ENCODE measurements at regions not wholly inside any gene's neighbourhood (a gene's known extent, or its start where the extent isn't known, plus 50 kb on each side); places are given as distances from the start of the nearest gene placed in this dataset.

DNA sequence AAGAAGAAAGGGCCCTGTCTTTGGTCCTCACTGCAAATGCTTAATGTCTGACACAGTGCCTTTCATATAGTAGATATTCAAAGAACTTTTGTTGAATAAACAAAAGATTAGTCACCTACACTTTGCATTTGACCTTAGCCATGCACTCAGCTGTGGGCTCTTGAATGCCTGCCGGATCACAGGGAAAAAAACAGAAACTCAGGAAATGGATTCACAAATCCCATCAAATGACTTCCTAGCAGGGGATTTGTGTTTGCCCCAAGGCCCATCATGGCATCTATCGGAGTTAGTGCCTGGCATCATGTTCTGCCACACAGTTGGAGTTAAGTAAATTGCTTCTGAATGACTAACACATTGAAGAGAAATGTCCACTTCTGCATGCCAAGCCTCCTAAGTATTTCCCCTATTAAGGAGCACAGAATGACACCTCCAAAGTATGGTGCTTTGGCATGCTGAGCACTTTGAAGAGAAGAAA lies 72.3 kb upstream of the DST start:
- no peak for DNase-seq (ENCODE audit: low read depth)

DNA sequence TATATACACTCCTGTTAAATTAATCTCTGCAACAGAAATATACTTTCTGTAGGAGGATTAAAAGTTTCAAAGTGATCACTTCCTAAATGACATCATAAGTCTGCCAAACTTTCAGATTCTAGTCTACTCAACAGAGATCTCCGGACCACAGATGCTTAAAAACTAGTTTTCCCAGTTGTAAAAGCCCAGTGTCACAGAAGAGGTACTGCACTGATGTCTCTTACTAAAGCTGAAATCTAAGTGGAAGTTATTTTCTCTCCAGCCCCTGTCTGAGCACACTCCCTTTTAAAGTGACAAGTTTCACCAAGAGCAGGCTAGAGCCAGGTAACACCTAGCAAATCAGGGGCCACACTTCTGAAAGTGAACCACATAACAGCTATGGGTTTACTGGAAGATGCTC lies 71.6 kb upstream of the DST start:
- DNase-seq (ENCODE audit: low read depth) = no peak

DNA sequence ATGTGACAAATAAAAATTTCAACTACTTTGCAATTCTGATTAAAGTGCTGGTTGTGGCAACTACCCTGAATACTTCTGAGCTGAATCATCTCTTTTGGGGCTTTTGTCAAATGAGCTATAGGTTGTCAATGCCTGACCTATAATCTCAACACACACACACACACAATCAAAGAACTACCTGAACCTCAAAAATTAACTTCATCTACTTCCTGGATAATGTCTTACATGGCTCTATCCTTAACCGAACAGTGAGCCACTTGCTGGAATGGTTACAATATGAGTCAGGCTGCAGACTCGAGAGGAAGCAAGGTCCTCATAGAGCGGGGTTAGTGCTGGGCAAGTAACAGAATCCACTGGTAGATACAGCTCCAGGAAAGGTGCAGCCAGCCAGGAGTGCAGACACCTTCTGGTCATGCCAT lies 70.6 kb upstream of the DST start:
- DNase-seq (ENCODE audit: low read depth) = no peak

DNA sequence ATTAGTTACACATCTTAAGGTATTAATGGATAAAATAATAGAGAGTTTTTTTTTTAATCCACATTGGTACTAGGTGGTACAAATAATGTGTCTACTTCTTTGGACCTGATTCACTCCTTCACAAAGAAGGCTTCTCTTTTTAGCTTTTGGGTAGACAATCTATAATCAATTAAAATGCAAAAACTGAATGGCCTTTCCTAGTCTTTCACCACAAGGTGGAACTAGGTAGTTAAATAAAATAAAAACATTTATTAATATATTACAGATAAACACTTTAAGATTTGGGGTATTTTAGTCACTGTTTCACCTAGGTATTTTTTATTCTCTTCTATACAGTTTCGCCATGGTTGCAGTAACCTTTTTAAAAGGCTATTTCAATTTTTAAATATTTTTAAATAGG lies 68.3 kb upstream of the DST start:
- DNase-seq (ENCODE audit: low read depth) = no peak

DNA sequence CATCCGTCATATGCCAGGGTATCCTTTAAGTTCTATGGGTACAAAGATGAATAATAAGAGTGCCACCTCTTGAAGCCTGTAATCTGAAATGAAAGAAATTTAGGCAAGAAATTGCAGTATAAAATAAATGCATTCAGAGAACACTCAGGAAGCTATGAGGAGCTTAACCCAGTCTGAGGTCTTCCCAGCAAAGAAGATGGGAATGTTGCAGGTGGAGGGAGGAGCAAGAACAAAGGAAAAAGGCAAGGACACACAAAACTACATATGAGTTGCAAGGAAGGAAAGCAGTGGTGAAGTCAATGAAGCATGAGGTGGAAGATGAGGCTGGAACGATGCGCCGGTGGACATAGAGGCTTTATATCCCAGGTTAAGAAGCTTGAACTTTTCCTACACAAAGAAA lies 67.0 kb upstream of the DST start:
- DNase-seq (ENCODE audit: low read depth) = no peak

DNA sequence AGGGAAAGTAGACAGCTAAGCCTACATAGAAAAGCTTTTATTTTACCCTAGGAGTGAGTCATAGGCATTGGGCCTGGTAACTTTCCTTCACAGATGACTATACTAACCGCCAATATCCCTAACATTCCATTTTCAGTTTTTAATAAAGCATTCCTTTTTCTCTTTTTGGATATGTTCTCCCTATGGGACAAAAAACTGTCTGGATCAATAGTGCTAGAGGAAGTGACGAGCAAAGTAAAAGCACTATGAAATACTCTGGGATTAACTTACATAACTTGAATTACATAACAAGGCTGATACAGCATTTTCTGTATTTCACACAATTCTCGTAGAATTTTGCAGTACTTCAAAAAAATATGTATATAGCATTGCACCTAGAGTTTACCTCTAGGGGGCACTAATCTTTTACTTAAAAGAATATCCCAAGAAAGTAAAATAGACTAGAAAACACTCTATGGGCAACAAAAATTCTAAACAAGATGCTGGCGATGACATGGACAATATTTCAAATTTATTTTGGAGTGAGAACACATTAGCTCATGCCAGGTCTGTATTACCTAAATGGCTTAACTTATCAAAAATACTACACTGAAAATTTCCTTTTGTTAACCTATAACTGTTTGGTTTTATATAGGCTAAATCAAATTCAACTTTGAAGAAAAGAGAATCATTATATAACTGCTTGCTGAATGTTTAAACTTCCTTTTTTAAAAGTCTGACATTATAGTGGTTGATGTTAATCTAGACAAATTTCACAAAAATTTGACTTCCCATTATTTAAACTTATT lies 66.3 kb upstream of the DST start:
- DNase-seq (ENCODE audit: low read depth) = no peak

DNA sequence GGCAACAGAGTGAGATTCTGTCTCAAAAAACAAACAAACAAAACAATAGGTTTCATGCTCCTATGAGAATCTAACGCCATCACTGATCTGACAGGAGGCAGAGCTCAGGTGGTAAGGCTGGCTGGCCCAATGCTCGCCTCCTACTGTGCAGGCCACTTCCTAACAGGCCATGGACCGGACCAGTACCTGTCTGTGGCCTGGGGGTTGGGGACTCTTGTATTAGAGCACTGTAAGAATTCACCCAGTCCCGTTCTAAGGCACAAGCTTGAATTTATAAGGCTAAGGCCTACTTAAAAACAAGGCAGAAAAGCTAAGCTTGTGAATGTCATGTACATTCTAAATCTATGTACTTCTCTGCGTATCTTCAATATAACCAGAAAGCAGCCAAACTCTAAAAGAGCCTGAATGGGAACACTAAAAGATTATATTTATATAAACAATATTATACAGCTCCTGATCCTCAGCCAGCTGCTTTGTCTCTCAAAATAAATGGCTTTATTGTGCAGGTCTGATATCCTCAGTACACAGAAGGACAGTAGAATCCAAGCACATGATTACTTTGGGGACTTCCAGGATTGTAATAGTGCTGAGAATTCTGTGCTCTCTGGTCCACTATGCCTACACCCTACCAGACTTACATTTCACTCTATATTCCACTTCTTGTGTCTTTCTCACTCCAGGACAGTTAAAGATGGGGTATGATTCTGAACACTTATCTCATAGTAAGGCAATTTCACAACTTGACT lies 64.5 kb upstream of the DST start:
- DNase-seq (ENCODE audit: low read depth) = no peak

DNA sequence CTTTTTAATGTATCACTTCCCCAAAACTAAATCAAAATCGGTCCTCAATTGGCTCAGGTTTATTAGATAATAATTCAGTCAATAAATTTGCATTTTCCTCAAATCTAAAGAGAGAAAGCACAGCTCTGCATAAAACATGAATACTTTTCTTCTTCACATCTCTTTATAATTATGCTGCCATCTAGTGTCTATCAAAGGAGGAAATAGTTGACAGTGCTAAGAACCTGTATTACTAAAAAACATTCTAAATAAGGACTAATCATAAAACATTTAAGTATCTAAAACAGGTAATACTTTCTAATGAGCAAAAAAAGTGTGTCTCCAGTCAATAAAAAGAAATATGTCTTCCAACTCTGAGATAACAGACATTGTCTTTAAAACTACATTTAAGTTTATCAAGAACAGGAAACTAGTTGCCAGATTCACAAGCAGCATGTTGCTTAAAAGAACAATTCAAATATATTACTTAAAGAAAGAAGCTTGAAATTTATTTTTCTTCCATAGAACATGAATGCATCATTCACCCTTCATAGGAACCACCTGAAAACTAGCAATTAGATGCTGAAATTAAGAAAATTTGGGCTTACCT lies 56.5 kb upstream of the DST start:
- DNase-seq (ENCODE audit: low read depth) = no peak

DNA sequence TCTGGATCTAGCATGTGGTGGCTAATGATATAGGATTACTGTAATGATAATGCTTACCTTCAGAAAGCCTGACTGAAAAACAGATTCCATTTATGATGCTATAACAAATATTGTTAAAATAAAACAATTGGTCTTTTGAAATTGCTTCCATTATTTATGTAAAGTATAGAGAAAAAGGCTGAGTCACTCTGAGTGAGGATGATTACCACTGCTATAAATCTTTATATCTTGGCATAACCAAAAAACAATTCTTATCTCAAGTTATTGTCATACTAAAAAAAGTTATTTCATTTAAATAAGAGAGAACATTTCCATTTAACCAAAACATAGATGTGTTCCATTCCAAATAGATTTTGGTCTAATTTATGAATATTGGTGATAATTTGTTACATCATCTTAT lies 53.0 kb upstream of the DST start:
- DNase-seq (ENCODE audit: low read depth) = no peak

DNA sequence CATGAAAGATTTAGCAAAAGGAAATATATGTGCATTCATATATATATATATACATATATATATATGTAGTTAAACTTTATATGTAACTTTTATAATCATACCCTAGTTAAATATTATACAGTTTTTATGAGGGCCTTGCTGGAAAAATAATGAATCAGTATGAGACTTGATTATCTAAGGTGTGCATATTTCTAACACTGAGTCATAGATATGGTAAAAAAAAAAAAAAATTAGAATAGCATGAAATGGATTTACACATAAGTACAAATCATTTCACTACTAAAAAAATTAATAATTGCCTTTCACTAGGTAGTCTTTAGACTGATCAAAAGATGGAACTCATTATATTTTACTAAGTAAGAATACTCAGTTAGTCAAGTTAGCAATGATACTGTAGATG lies 51.3 kb upstream of the DST start:
- no peak for DNase-seq (ENCODE audit: low read depth)

DNA sequence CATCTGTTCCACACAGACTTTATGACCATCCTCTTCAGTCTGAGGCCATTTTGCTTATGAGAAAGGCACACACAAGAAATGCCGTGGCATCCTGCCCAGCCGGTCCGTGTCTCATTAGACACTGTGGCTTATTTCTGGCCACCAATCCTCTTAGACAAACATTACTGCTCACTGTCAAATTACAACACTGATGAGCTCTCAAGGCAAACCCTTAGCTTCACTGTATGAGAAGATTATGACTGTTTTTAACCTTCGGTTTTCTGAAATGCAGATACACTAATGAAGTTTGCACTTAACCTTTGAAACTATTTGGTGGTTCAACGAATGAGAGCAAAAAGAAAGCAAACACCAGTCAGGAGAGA lies 50.5 kb upstream of the DST start:
- no peak for DNase-seq (ENCODE audit: low read depth)

DNA sequence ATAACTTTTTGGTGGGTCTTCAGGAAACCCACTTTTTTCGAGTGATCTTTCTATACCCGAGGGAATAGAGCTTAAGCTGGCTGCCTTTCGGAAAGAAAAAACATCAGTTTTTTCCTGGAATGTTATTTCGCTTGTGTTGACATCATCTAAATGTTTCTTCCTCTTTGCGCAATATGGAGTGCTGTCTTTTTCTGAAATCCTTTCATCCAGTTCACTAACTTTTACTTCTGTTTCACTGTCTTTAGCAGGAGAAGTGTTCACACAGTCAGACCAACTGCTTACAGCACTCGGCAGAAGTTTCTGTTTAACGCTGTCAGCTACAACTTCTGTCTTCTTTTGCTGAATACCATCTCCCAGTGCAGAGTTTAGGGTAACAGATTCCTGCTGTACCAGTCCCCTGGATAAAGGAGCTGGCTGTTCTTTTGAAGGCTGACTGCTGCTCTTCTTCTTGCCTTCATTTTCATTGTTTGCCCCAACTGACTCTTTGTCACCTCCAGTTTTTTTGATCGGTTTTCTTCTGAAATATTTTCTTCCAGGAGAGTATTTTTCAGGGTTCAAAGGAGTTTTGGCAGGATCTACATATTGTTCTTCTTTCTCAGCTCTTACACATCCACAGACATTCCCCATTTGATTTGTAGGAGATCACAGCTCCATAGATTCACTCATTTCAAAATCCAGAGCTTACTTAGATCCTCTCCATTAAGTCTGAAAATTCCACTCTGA lies 50.0 kb upstream of the DST start:
- no peak for DNase-seq (ENCODE audit: low read depth)

Data from T follicular helper cell (primary cell).